GM23248 (cell line): ENCODE measurements at regions not wholly inside any gene's neighbourhood (a gene's known extent, or its start where the extent isn't known, plus 50 kb on each side); places are given as distances from the start of the nearest gene placed in this dataset.

Experiments used
- DNase-seq: peaks from one replicate; pipeline ENCODE4 v3.0.0-alpha.2; 2015
- H2AFZ ChIP-seq: fragments of 200-600 bp; sonication (generic); 2 replicates; pipeline ENCODE4 v1.6.1; 2016; ENCODE audit warnings: antibody characterized with exemption
- H3F3A ChIP-seq: fragments of 200-600 bp; sonication (generic); 2 replicates; pipeline ENCODE4 v1.6.1; 2016; ENCODE audit warnings: mild to moderate bottlenecking, antibody characterized with exemption, mixed run types; ENCODE audit not compliant: insufficient read depth
- H3K27ac ChIP-seq: fragments of 200-600 bp; sonication (generic); 2 replicates; pipeline ENCODE4 v1.5.1; 2016; ENCODE audit warnings: mild to moderate bottlenecking
- H3K27me3 ChIP-seq: fragments of 200-600 bp; sonication (generic); replicated peaks from 2 replicates; pipeline ENCODE4 v1.6.1; 2016; ENCODE audit warnings: mild to moderate bottlenecking; ENCODE audit not compliant: insufficient read depth
- H3K36me3 ChIP-seq: fragments of 200-600 bp; sonication (generic); 2 replicates; pipeline ENCODE4 v1.6.1; 2016; ENCODE audit warnings: low read depth, mild to moderate bottlenecking
- H3K4me1 ChIP-seq: fragments of 200-600 bp; sonication (generic); 2 replicates; pipeline ENCODE4 v1.6.1; 2016; ENCODE audit warnings: mild to moderate bottlenecking; ENCODE audit not compliant: insufficient read depth
- H3K4me2 ChIP-seq: fragments of 200-600 bp; sonication (generic); one replicate; pipeline ENCODE4 v1.6.1; 2016; ENCODE audit warnings: mild to moderate bottlenecking; ENCODE audit not compliant: unreplicated experiment
- H3K4me3 ChIP-seq: fragments of 200-600 bp; sonication (generic); 2 replicates; pipeline ENCODE4 v1.5.1; 2016; ENCODE audit warnings: mild to moderate bottlenecking
- H3K79me2 ChIP-seq: fragments of 200-600 bp; sonication (generic); 2 replicates; pipeline ENCODE4 v1.6.1; 2016; ENCODE audit warnings: mild to moderate bottlenecking; ENCODE audit not compliant: insufficient read depth
- H3K9ac ChIP-seq: fragments of 200-600 bp; sonication (generic); 2 replicates; pipeline ENCODE4 v1.6.1; 2016; ENCODE audit warnings: mild to moderate bottlenecking
- H3K9me2 ChIP-seq: fragments of 200-600 bp; sonication (generic); 2 replicates; pipeline ENCODE4 v1.6.1; 2016; ENCODE audit warnings: mixed run types, mild to moderate bottlenecking, moderate library complexity; ENCODE audit not compliant: insufficient read depth
- H3K9me3 ChIP-seq: fragments of 200-600 bp; sonication (generic); one replicate; pipeline ENCODE4 v1.6.1; 2017; ENCODE audit warnings: low read depth
- H4K20me1 ChIP-seq: fragments of 200-600 bp; sonication (generic); 2 replicates; pipeline ENCODE4 v1.6.0; 2016; ENCODE audit not compliant: insufficient read depth
- EZH2 ChIP-seq: fragments of 200-600 bp; sonication (generic); IDR thresholded peaks from 2 replicates; pipeline ENCODE4 v1.6.1; 2018; ENCODE audit warnings: antibody characterized with exemption, mild to moderate bottlenecking; ENCODE audit not compliant: insufficient read depth, poor library complexity, severe bottlenecking
- EZH2phosphoT487 ChIP-seq: fragments of 200-600 bp; sonication (generic); IDR thresholded peaks from 2 replicates; pipeline ENCODE4 v1.6.1; 2018; ENCODE audit warnings: antibody characterized with exemption, moderate library complexity, mild to moderate bottlenecking, low read depth; ENCODE audit not compliant: insufficient read depth
- WGBS, 2 experiments: methylation state at CpG; one replicate each; pipeline ENCODE4 v1.1.6; 2015 to 2017; ENCODE audit warnings: low lambda C conversion rate in 2 of 2, low coverage in 1 of 2; ENCODE audit errors: missing lambda C conversion rate in 2 of 2; 5-methylcytosine and 5-hydroxymethylcytosine counted together
- in situ Hi-C: fragments of 300-500 bp; cut with MboI; formaldehyde crosslinking; loops from 2 replicates; pipeline ENCODE4 v1.15.0; 2020

- no peaks in the 10 kb centered on the region for H3F3A ChIP-seq
- peaks cover 6% of the 10 kb centered on the region; the same call in 1 of the 2 replicates for H3K4me1 ChIP-seq
- no peaks in the 10 kb centered on the region for H3K79me2 ChIP-seq
- H3K4me3 ChIP-seq = no peak overlapping the region
- H4K20me1 ChIP-seq = no peaks in the 10 kb centered on the region
- H3K36me3 ChIP-seq = no peaks in the 10 kb centered on the region
- H2AFZ ChIP-seq = no peak overlapping the region
- no peaks in the 10 kb centered on the region for H3K27me3 ChIP-seq
- no peak overlapping the region for H3K27ac ChIP-seq
- 42 to 48% methylated on average over 3 of the region's 3 CpGs for WGBS, 2 experiments
- no peak for TF ChIP-seq EZH2
- no peak for TF ChIP-seq EZH2phosphoT487
- H3K9me3 ChIP-seq = no peaks in the 10 kb centered on the region
- H3K9ac ChIP-seq = no peak overlapping the region
- no peak overlapping the region for H3K4me2 ChIP-seq
- in situ Hi-C loops = no loop called here
- DNase-seq = no peak
- H3K9me2 ChIP-seq = no peaks in the 10 kb centered on the region
Observed at GRCh38 chr1:29653886-29654450, 417.6 kb downstream of the PTPRU start.

GRCh38 chr1:29653034-29653810 lies 416.9 kb downstream of the PTPRU start:
- Histone ChIP-seq H3K9me2 (no peaks in the 10 kb centered on the region), H3K9ac (no peak overlapping the region), H3K9me3 (no peaks in the 10 kb centered on the region), H3K4me2 (no peak overlapping the region), H3F3A (no peaks in the 10 kb centered on the region), H3K79me2 (no peaks in the 10 kb centered on the region), H3K27ac (no peak overlapping the region), H3K4me3 (no peak overlapping the region), H3K27me3 (no peaks in the 10 kb centered on the region), H4K20me1 (no peaks in the 10 kb centered on the region), H2AFZ (no peak overlapping the region), H3K36me3 (no peaks in the 10 kb centered on the region), H3K4me1 (peaks cover 6% of the 10 kb centered on the region; the same call in 1 of the 2 replicates)
- 49 to 59% methylated on average over 5 of the region's 5 CpGs for WGBS, 2 experiments
- TF ChIP-seq EZH2 (no peak), EZH2phosphoT487 (no peak)
- in situ Hi-C loops = no loop called here
- no peak for DNase-seq

GRCh38 chr1:29651684-29652665 lies 415.7 kb downstream of the PTPRU start:
- no peaks in the 10 kb centered on the region for H4K20me1 ChIP-seq
- no peak for TF ChIP-seq EZH2
- TF ChIP-seq EZH2phosphoT487 = no peak
- H3K4me1 ChIP-seq = peaks cover 6% of the 10 kb centered on the region; the same call in 1 of the 2 replicates
- no peak overlapping the region for H3K9ac ChIP-seq
- DNase-seq = peak; percentile 35
- WGBS, 2 experiments = 37 to 44% methylated on average over 17 of the region's 17 CpGs
- H3K4me2 ChIP-seq = peak overlapping the region; percentile 20
- no peak overlapping the region for H2AFZ ChIP-seq
- no peak overlapping the region for H3K4me3 ChIP-seq
- no peaks in the 10 kb centered on the region for H3K9me2 ChIP-seq
- H3F3A ChIP-seq = 0 out of 2 replicates have a peak, but pooled peaks cover 4% of the 10 kb centered on the region
- no peaks in the 10 kb centered on the region for H3K79me2 ChIP-seq
- H3K27ac ChIP-seq = no peak overlapping the region
- no peaks in the 10 kb centered on the region for H3K27me3 ChIP-seq
- H3K9me3 ChIP-seq = no peaks in the 10 kb centered on the region
- in situ Hi-C loops = no loop called here
- H3K36me3 ChIP-seq = no peaks in the 10 kb centered on the region

GRCh38 chr1:29651246-29651645 lies 414.9 kb downstream of the PTPRU start:
- H4K20me1 ChIP-seq = no peaks in the 10 kb centered on the region
- no peaks in the 10 kb centered on the region for H3K9me3 ChIP-seq
- H3K27ac ChIP-seq = no peak overlapping the region
- no peak overlapping the region for H3K4me2 ChIP-seq
- no peaks in the 10 kb centered on the region for H3K27me3 ChIP-seq
- H3F3A ChIP-seq = 0 out of 2 replicates have a peak, but pooled peaks cover 4% of the 10 kb centered on the region
- H3K36me3 ChIP-seq = no peaks in the 10 kb centered on the region
- peaks cover 6% of the 10 kb centered on the region; the same call in 1 of the 2 replicates for H3K4me1 ChIP-seq
- in situ Hi-C loops = no loop called here
- H3K4me3 ChIP-seq = no peak overlapping the region
- no peaks in the 10 kb centered on the region for H3K9me2 ChIP-seq
- no peaks in the 10 kb centered on the region for H3K79me2 ChIP-seq
- no peak overlapping the region for H3K9ac ChIP-seq
- no peak for DNase-seq
- no peak overlapping the region for H2AFZ ChIP-seq
- TF ChIP-seq EZH2 (no peak), EZH2phosphoT487 (no peak)
